ENCODE measurements at regions not wholly inside any gene's neighbourhood (a gene's known extent, or its start where the extent isn't known, plus 50 kb on each side); places are given as distances from the start of the nearest gene placed in this dataset.

DNA sequence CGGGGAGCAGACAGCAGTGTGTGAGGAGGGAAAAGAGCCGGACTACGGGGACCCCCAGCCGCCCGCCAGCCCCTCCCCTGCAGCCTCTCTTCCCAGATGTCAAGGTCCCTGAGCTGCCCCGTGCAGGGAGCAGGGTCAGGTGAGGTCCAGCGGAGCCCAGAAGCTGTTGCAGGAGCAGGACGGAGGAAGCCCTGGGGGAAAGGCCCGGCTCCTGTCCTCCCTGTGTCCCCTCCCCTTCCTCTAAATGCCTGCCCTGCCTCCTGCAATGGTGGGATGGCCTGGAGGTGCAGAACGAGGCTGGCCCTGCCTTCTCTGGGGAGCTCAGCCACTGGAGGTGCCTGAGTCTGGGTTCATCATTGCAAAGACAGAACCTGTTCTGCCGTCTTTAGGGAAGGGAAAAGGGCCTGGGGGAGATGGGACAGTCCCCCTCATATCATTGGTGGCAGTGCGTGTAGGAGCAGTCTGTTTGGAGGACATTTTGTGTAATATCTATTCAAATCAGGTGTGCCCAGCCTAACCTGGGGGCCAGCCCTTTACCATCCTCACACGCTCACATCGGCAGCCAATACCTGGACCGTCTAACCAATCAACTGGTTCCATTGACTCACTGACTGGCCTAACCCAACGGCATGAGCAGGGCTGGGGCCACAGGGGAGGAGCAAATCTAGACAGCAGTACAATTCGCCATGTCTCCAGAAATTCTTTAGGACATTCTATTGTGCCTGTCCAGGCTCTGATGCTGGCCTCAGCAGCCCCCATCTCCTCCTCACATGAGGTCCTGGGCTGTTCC is 364.1 kb upstream of the SFSWAP start:
- DNase-seq = no peak

DNA sequence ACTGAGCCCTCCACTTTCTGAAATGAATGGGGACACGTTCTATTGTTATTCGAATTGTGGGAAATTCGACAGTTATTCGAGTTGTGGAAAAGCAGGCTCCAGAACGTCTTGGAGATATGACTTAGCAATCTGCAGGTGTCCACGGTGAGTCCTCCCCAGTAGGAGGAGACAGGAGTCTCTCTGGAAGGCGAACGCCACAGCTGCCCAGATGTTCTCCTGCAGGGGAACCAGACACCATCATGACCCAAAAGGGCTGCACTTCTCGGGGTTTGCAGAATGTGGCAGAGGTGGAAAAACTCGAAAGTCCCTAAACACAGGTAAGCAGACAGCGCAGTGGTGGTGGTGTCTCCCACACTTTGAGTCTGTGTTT is 363.6 kb upstream of the SFSWAP start:
- DNase-seq = no peak

DNA sequence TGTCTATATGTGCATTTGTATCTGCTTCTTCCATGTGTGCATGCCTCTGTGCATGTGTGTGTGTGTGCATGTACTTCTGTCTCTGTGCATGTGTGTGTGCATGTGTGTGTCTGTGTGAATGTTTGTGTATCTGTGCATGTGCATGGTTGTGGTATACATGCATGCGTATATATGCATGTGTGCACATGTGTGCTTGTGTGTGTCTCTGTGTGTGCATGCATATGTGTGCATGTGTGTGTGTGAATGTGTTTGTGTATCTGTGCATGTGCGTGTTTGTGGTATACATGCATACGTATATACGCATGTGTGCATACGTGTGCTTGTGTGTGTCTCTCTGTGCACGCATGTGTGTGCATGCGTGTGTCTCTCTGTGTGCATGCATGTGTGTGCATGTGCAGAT is 363.2 kb upstream of the SFSWAP start:
- no peak for DNase-seq

DNA sequence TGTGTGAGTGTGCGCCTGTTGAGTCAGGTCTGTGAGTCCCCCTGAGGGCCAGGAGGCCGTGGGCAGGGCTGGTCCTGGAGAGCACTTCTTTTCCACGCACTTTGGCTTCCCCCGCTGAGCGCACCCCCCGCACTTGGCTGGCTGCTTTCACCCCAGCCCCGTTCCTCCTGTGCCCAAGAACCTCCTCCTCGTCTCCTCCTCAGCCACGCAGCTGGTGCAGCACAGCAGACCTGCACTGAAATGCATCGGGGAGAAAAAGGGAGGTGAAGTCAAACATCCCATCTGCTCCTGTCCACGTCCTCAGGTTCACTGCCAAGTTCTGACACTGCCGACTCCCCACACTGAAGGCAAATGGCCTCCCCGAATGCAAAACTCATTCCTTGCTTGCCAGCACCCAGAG is 362.7 kb upstream of the SFSWAP start:
- no peak for DNase-seq

DNA sequence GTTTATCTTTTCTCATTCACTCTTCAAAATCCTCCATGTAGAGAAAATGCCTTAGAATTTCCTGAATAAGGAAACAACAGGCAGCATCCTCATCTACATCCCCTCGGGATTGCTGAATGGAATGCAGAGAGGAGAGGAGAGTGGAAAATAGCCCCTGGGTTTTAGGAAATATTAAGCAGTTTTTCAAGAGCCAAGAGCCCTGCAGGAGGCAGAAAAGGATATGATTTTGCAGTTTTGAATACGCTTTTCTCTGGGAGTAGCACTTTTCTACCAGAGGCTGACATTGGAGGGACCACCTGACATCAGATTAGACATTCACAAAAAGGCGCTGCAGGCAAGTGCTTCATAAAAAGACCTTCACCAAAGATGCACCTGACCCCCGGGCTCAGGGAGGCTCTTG is 362.2 kb upstream of the SFSWAP start:
- DNase-seq = peak; percentile 45

DNA sequence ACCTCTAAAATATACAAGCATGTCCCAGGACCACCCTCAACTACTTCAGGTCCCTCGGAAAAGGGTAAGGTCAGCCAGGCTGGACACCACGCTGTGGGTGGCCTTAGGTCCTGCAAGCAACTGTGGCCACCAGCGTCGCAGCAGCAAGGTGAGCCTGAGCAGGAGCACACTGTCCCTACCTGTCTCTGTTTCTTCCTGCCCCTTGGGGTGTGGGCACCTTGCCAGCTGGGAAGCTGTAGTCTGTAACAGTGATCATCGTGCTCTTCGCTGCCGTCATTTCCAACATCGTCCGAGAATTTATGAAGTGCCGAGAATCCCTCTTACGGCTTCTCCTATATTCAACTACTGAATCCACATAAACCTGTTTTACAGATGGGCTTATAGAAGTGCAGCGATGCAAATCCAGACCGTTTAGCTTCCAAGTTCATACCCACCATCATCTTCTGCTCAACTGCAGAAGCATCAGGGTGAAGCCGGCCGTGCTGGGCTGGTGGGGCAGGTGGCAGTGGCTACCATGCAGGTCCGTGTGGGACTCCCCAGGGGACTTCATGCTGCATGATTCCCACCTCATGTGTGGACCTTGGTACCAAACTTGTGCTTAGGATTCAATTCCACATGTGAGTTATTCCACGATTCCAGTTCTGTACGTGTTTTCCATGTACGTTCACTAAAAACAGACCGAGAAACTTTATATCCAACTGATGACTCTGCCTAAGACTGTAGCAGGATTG is 361.3 kb upstream of the SFSWAP start:
- no peak for DNase-seq

DNA sequence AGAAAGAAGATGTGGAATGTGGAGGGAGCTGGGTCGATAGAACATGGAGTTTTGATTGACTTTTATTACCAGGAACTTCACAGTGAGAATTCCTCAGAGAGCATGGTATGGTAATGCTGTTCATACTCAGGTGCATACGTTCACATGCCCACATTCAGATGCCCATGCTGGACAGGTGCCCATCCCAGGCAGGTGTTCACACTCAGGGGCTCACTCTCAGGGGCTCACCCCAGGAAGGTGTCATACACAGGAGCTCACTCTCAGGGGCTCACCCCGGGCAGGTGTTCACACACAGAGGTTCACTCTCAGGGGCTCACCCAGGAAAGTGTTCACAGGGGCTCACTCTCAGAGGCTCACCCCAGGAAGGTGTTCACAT is 360.0 kb upstream of the SFSWAP start:
- peak; percentile 42 for DNase-seq

DNA sequence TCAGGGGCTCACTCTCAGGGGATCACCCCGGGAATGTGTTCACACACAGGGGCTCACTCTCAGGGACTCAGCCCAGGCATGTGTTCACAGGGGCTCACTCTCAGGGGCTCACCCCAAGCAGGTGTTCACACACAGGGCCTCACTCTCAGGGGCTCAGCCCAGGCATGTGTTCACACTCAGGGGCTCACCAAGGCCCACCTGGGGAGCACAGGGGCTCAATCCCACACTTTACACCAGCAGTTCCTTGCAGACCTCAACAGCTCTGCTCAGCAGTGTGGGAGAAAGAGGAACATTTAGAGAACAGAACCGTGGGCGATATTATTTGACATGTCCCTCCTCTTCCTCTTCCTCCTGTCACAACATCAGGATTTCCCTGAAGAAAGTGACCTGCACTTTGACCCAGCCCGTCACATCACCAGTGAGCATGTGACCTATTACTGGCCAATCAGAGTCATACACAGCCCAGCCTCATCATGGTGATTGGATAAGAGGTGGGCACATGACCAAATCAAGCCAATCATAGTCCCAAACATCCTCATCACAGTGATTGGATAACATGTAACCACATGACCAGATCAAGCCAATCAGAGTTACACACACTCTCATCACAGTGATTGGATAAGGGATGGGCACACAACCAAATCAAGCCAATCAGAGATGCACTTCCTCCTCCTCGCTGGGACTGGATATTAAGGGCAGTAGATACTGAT is 359.4 kb upstream of the SFSWAP start:
- DNase-seq = peak; percentile 96

DNA sequence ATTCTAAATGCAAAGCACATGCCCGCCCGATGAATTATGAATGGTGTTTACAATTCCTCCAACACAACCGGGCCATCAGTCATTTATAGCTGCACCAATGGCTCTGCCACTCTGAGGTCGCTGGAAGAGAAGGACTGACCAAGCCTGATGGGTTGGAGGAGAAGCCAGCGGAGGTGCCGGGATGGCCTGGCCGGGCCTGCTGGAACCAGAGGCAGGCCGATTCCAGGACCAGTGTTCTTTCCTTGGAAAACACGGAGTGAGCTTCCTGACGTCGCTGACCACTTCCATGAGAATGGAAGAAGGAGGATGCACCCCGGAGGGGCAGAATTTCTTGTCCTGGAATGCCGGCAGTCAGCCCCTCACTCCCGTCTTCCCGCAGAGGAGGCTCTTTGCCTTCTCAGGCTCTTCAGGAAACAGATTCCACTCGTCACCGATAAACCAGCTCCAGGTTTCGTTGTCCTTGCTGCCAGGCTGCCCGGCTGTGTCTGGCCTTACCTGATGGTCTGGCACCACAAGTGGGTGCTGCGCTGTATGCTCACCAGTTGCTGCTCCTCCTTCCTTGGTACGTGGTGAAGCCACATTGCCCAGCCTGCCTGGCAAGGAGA is 358.5 kb upstream of the SFSWAP start:
- no peak for DNase-seq

DNA sequence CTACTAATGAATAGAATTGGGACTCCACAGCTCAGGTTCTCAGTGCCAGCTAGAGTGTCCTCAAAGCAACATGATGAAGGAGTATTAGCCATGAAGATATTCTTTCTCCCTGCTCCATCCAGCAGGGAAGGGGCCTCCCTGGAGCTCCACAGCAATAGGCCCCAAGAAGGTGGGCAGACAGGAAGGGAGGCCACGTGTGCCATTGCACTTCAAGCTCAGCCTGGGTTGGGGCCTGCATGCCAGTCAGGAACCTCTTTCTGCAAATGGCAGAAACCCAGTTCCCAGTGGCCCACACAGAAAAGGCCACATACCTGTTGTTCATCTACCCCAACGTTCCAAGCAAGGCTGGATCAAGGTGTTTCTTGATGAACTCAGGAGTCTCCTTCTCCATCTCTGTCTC is 357.5 kb upstream of the SFSWAP start:
- no peak for DNase-seq

DNA sequence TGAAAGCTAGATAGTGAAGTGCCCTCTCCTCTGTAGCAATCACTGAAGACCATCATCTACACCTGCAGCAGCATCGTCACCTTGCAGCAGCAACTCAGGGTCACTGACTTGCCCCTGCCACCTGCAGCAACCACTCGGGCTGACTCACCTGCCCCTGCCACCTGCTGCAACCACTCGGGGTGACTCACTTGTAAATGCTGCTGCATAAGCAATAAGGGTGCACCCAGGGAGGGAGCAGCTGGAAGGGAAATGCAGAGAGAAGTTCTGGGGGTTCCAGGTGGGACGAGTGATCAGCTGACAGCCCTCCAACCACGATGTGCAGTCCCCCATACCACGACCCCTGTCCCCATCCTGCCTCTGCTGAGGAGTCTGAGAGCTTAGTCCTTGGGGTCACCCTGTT is 357.1 kb upstream of the SFSWAP start:
- no peak for DNase-seq

DNA sequence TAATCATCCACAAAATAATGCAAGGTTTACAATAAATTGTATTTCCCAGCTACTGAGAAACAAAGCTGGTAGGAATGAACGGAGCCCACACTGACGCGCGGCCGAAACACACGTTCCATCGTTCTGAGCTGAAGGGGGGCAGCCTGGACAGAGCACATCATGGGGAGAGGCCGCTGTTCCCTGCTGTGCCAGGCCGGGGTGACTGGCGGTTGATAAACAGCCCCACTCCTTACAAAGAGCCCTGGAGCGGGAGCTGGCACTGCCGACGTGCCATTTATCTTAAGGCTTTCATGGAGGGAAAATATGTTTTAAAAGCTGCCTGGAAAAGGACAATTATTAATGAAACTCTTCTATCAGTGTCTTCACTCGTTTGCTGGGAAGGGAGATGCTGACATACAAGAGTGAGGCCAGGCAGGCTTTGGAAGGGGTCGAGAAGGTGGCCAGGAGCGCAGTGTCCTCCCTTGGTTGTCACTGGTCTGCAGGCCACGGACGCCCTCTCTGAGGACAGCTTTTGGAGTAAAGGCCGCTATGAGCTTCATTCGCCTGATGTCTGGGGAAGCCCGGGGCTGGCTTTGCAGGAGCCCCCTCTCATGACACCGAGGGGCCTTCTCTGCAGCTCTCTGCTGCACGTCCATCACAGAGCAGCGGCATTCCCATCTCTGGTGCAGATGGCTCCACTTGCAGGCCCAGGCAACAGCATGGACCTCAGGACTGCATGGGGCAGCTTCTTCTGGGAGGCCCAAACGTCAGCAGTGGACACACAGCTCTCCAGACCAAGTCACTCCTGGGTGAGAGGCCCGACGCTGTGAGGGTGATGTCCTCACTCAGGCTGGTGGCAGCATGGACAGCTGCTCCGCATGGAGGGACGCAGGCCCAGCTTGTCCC is 355.3 kb upstream of the SFSWAP start:
- DNase-seq = no peak

DNA sequence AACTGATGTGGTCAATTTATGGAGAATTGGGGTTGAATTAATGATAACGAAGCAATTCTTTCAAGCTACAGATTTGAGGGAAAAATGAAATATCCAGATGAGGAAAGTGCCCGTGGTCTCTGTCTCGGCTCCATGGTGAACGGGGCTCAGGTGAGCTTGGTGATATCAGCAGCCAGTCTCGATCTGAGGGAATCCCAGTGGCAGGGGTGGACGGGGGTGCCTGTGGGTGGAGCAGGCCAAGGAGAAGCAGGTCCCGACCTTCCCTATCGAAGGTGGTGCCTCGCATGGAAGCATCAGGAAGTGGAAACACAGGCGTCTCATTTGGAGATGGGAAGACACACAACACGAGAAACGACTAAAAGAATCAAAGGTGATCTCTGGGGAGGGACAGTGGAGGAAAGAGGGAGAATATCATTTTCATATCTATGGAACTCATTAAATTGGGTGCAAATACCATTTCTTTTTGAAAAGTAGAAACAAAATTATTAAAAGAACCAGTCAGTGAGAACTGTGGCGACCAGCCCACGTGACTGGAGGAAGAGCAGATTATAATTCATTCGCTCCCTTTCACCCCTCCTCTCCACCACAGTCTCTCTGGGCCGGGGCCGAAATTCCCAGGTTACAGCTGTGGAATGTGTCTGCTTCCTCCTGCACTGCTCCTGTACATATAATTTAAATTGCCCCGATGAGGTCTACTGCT is 354.3 kb upstream of the SFSWAP start:
- no peak for DNase-seq

DNA sequence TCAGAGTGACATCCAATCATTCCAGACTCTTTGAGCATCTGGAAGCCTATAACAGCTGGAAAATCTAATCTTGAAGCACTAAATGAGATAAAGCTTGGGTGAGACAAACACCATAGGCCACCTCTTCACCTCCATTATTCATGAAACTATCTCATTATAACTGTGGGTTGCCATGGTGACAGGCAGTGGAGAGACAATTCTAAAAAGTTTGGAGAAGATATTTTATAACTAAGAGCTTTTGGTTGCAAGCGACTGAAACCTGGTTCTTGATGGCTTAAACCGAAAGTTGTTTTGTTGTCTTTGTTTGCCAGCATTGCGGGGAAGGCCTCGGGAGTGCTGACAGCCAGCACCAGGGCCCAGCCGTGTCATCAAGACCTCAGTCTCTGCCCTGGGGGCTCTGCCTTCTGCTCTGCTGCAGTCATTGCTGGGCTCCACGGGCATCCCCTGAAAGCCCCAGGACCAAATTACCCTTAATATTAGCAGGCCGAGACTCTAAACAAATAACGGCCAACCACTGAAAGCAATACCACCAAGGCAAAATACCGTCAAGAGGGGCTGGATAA is 353.6 kb upstream of the SFSWAP start:
- peak; percentile 28 for DNase-seq

DNA sequence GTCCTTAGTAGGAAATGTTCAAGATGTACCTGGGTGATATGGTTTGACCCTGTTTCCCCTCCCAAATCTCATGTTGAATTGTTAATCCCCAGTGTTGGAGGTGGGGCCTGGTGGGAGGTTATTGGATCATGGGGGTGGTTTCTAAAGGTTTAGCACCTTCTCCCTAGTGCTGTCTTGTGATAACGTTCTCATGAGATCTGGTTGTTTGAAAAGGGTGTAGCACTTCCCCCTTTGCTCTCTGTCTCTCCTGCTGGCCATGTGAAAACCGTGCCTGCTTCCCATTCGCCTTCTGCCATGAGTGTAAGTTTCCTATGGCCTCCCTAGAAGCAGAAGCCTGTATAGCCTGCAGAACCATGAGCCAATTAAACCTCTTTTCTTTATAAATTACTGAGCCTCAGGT is 353.0 kb upstream of the SFSWAP start:
- DNase-seq = peak; percentile 92

DNA sequence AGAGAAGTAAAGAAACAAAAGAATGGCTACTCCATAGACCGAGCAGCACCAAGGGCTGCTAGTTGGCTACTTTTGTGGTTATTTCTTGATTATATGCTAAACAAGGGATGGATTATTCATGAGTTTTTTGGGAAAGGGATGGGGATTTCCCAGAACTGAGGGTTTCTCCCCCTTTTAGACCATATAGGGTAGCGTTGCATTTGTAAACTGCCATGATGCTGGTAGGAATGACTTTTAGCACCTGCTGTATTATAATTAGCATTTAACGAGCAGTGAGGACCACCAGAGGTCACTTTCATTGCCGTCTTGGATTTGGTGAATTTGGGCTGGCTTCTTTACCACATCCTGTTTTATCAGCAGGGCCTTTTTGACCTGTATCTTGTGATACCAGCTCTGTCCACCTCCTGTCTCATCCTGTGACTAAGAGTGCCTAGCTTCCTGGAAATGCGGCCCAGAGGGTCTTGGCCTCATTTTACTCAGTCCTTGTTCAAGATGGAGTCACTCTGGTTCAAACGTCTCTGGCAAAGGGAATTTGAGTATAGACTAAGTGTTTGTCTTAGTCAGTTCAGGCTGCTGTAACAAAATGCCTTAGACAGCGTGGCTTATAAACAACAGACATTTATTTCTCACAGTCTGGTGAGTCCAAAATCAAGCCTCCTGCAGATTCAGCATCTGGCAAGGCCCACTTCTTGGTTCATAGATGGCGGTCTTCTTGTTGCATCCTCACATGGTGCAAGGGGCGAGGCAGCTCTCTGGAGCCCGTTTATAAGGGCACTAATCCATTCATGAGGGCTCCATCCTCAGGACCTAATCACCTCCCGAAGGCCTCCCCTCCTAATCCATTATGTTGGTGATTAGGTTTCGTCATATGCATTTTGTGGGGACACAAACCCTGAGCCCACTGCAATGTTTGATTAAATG is 348.3 kb upstream of the SFSWAP start:
- peak; percentile 92 for DNase-seq

DNA sequence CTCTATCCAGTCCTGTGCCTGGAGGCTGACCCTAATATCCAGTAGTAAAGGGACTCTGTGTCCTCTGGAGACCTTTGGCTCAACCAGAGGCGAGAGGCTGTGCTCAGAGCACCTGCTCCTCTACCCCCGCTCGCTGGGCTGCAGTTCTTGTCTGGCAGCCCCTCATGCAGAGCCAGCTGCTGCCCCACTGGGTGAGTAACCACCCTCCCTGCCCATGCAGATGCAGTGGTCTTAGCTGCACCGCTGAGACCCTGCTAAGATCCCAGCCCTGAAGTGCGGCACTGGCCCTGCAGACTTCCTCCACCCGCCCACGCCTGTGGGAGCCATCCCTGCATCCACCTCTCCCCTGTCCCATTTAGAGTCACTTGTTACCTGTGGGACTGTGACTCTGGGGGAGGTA is 347.5 kb upstream of the SFSWAP start:
- DNase-seq = no peak

DNA sequence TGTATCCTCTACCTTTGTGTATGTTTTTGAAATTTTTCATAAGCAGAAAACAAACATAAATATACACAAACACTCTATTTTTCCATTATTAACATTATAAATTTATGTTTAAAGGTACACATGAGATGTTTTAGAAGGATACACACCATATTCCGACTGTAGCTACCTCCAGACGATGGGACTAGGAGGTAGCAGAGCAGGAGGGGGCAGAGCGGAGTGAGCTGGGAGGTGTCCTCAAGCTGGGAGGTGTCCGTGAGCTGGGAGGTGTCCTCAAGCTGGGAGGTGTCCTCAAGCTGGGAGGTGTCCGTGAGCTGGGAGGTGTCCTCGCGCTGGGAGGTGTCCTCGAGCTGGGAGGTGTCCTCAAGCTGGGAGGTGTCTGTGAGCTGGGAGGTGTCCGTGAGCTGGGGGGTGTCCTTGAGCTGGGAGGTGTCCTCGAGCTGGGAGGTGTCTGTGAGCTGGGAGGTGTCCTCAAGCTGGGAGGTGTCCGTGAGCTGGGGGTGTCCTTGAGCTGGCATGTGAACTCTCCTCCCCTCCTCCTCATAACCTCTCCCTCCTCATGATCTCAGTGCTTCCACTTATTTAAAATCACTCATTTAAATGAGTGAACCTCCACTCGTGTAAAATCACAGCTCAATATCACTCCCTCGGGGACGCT is 346.9 kb upstream of the SFSWAP start:
- DNase-seq = no peak

DNA sequence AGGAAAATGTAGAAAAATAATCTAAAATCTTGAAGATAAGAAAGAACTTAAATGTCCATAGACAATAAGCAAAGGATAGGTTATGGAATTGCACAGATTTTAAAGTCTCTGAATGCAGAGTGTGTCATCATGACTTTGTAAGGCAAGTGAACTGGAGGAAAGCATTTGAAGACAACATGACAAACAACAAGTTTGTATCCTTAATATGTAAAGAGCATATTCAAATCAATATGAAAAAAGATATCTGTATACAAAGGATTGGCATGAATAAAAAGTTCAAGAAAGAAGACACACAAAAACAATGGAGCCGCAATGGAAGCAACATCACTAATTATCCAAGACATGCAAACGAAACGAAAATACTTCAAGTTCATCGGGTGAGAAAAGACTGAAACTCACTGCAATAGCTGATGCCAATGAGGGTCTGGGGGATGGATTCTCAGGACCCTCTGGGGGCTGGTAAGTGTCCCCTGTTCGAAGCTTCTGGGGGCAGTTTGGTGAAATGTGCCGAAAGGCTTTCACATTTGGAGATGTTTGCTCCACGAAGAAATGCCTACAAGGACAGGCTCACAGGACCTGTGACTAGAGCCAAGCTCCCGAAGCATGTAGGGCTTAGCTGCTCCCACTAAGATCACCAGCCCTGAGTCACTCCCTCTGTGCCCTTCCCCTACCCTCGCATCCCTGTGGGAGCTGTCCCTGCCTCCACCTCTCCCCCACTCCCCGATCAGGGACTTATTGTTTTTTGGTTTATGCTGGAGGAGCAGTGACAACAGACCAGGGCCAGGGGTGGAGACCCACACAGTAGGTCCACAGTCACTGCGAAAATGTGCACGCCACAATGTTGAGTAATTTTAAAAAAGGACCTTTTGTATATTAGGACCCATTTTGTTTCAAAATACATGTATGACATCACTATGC is 345.7 kb upstream of the SFSWAP start:
- no peak for DNase-seq

Measured in OCI-M1 (cell line).